ENCODE measurements at regions not wholly inside any gene's neighbourhood (a gene's known extent, or its start where the extent isn't known, plus 50 kb on each side); places are given as distances from the start of the nearest gene placed in this dataset.

- Histone ChIP-seq H3K9me3 (ENCODE audit: control insufficient read depth, insufficient read depth, low read length) (no peaks in the 10 kb centered on the region), H3K4me3 (ENCODE audit: low read length) (no peak overlapping the region), H3K4me1 (ENCODE audit: control insufficient read depth, insufficient read depth, low read length) (0 out of 2 replicates have a peak, but pooled peaks cover 1% of the 10 kb centered on the region), H3K27ac (ENCODE audit: low read length) (no peak overlapping the region), H3K27me3 (ENCODE audit: control insufficient read depth, insufficient read depth, low read length) (no peaks in the 10 kb centered on the region), H3K36me3 (ENCODE audit: control insufficient read depth, insufficient read depth, low read length) (no peaks in the 10 kb centered on the region)
- no peak for DNase-seq (ENCODE audit: low read depth, low spot score)
- no CpG with 5 or more reads among the region's 2 CpGs for WGBS (ENCODE audit: insufficient coverage, insufficient read length)
These were observed 256.4 kb upstream of the GRID2 start for GRCh38 chr4:92047209-92047875.

- no CpG with 5 or more reads among the region's 3 CpGs for WGBS (ENCODE audit: insufficient coverage, insufficient read length)
- 0 out of 2 replicates have a peak, but pooled peaks cover 1% of the 10 kb centered on the region for H3K4me1 ChIP-seq (ENCODE audit: control insufficient read depth, insufficient read depth, low read length)
- no peaks in the 10 kb centered on the region for H3K27me3 ChIP-seq (ENCODE audit: control insufficient read depth, insufficient read depth, low read length)
- no peak for DNase-seq (ENCODE audit: low read depth, low spot score)
- no peaks in the 10 kb centered on the region for H3K9me3 ChIP-seq (ENCODE audit: control insufficient read depth, insufficient read depth, low read length)
- no peak overlapping the region for H3K4me3 ChIP-seq (ENCODE audit: low read length)
- H3K27ac ChIP-seq (ENCODE audit: low read length), result no peak overlapping the region
- H3K36me3 ChIP-seq (ENCODE audit: control insufficient read depth, insufficient read depth, low read length), result no peaks in the 10 kb centered on the region
These were observed 252.9 kb upstream of the GRID2 start for GRCh38 chr4:92050875-92051274.

- no peak overlapping the region for H3K27ac ChIP-seq (ENCODE audit: low read length)
- no peak for DNase-seq (ENCODE audit: low read depth, low spot score)
- H3K27me3 ChIP-seq (ENCODE audit: control insufficient read depth, insufficient read depth, low read length), result no peaks in the 10 kb centered on the region
- no peaks in the 10 kb centered on the region for H3K36me3 ChIP-seq (ENCODE audit: control insufficient read depth, insufficient read depth, low read length)
- no peaks in the 10 kb centered on the region for H3K9me3 ChIP-seq (ENCODE audit: control insufficient read depth, insufficient read depth, low read length)
- no peaks in the 10 kb centered on the region for H3K4me1 ChIP-seq (ENCODE audit: control insufficient read depth, insufficient read depth, low read length)
- H3K4me3 ChIP-seq (ENCODE audit: low read length), result no peak overlapping the region
These were observed 244.2 kb upstream of the GRID2 start for GRCh38 chr4:92059615-92060014.

- peak; percentile 9 for DNase-seq (ENCODE audit: low read depth, low spot score)
- H3K27me3 ChIP-seq (ENCODE audit: control insufficient read depth, insufficient read depth, low read length), result no peaks in the 10 kb centered on the region
- H3K36me3 ChIP-seq (ENCODE audit: control insufficient read depth, insufficient read depth, low read length), result no peaks in the 10 kb centered on the region
- no peak overlapping the region for H3K27ac ChIP-seq (ENCODE audit: low read length)
- H3K9me3 ChIP-seq (ENCODE audit: control insufficient read depth, insufficient read depth, low read length), result no peaks in the 10 kb centered on the region
- no peak overlapping the region for H3K4me3 ChIP-seq (ENCODE audit: low read length)
- no peaks in the 10 kb centered on the region for H3K4me1 ChIP-seq (ENCODE audit: control insufficient read depth, insufficient read depth, low read length)
- no CpG with 5 or more reads among the region's 2 CpGs for WGBS (ENCODE audit: insufficient coverage, insufficient read length)
These were observed 243.4 kb upstream of the GRID2 start for GRCh38 chr4:92060333-92060732.

- Histone ChIP-seq H3K27me3 (ENCODE audit: control insufficient read depth, insufficient read depth, low read length) (no peaks in the 10 kb centered on the region), H3K27ac (ENCODE audit: low read length) (no peak overlapping the region), H3K4me3 (ENCODE audit: low read length) (no peak overlapping the region), H3K4me1 (ENCODE audit: control insufficient read depth, insufficient read depth, low read length) (no peaks in the 10 kb centered on the region), H3K36me3 (ENCODE audit: control insufficient read depth, insufficient read depth, low read length) (no peaks in the 10 kb centered on the region), H3K9me3 (ENCODE audit: control insufficient read depth, insufficient read depth, low read length) (no peaks in the 10 kb centered on the region)
- no CpG with 5 or more reads among the region's 4 CpGs for WGBS (ENCODE audit: insufficient coverage, insufficient read length)
- DNase-seq (ENCODE audit: low read depth, low spot score), result no peak
These were observed 239.2 kb upstream of the GRID2 start for GRCh38 chr4:92064574-92064973.

- Histone ChIP-seq H3K4me3 (ENCODE audit: low read length) (no peak overlapping the region), H3K36me3 (ENCODE audit: control insufficient read depth, insufficient read depth, low read length) (no peaks in the 10 kb centered on the region), H3K9me3 (ENCODE audit: control insufficient read depth, insufficient read depth, low read length) (peaks cover 4% of the 10 kb centered on the region; the same call in 1 of the 2 replicates), H3K4me1 (ENCODE audit: control insufficient read depth, insufficient read depth, low read length) (no peaks in the 10 kb centered on the region), H3K27ac (ENCODE audit: low read length) (no peak overlapping the region), H3K27me3 (ENCODE audit: control insufficient read depth, insufficient read depth, low read length) (no peaks in the 10 kb centered on the region)
- no peak for DNase-seq (ENCODE audit: low read depth, low spot score)
These were observed 237.3 kb upstream of the GRID2 start for GRCh38 chr4:92066485-92066884.

GRCh38 chr4:92071587-92071986 lies 232.2 kb upstream of the GRID2 start:
- WGBS (ENCODE audit: insufficient coverage, insufficient read length), result no CpG with 5 or more reads among the region's 1 CpG
- Histone ChIP-seq H3K36me3 (ENCODE audit: control insufficient read depth, insufficient read depth, low read length) (no peaks in the 10 kb centered on the region), H3K4me1 (ENCODE audit: control insufficient read depth, insufficient read depth, low read length) (no peaks in the 10 kb centered on the region), H3K9me3 (ENCODE audit: control insufficient read depth, insufficient read depth, low read length) (peaks cover 5% of the 10 kb centered on the region; the same call in 1 of the 2 replicates), H3K27me3 (ENCODE audit: control insufficient read depth, insufficient read depth, low read length) (no peaks in the 10 kb centered on the region), H3K4me3 (ENCODE audit: low read length) (no peak overlapping the region), H3K27ac (ENCODE audit: low read length) (no peak overlapping the region)
- no peak for DNase-seq (ENCODE audit: low read depth, low spot score)

GRCh38 chr4:92074839-92075238 lies 228.9 kb upstream of the GRID2 start:
- Histone ChIP-seq H3K36me3 (ENCODE audit: control insufficient read depth, insufficient read depth, low read length) (no peaks in the 10 kb centered on the region), H3K4me1 (ENCODE audit: control insufficient read depth, insufficient read depth, low read length) (no peaks in the 10 kb centered on the region), H3K4me3 (ENCODE audit: low read length) (no peak overlapping the region), H3K27ac (ENCODE audit: low read length) (no peak overlapping the region), H3K27me3 (ENCODE audit: control insufficient read depth, insufficient read depth, low read length) (no peaks in the 10 kb centered on the region), H3K9me3 (ENCODE audit: control insufficient read depth, insufficient read depth, low read length) (peaks cover 5% of the 10 kb centered on the region; the same call in 1 of the 2 replicates)
- DNase-seq (ENCODE audit: low read depth, low spot score), result no peak

GRCh38 chr4:92090887-92091286 lies 212.9 kb upstream of the GRID2 start:
- no CpG with 5 or more reads among the region's 7 CpGs for WGBS (ENCODE audit: insufficient coverage, insufficient read length)
- DNase-seq (ENCODE audit: low read depth, low spot score), result no peak
- Histone ChIP-seq H3K4me1 (ENCODE audit: control insufficient read depth, insufficient read depth, low read length) (no peaks in the 10 kb centered on the region; the same call in 1 of the 2 replicates), H3K4me3 (ENCODE audit: low read length) (no peak overlapping the region), H3K9me3 (ENCODE audit: control insufficient read depth, insufficient read depth, low read length) (no peaks in the 10 kb centered on the region), H3K27me3 (ENCODE audit: control insufficient read depth, insufficient read depth, low read length) (no peaks in the 10 kb centered on the region), H3K27ac (ENCODE audit: low read length) (no peak overlapping the region), H3K36me3 (ENCODE audit: control insufficient read depth, insufficient read depth, low read length) (no peaks in the 10 kb centered on the region)

GRCh38 chr4:92091335-92091734 lies 212.4 kb upstream of the GRID2 start:
- Histone ChIP-seq H3K27me3 (ENCODE audit: control insufficient read depth, insufficient read depth, low read length) (no peaks in the 10 kb centered on the region), H3K4me1 (ENCODE audit: control insufficient read depth, insufficient read depth, low read length) (no peaks in the 10 kb centered on the region; the same call in 1 of the 2 replicates), H3K9me3 (ENCODE audit: control insufficient read depth, insufficient read depth, low read length) (no peaks in the 10 kb centered on the region), H3K27ac (ENCODE audit: low read length) (no peak overlapping the region), H3K36me3 (ENCODE audit: control insufficient read depth, insufficient read depth, low read length) (no peaks in the 10 kb centered on the region), H3K4me3 (ENCODE audit: low read length) (no peak overlapping the region)
- DNase-seq (ENCODE audit: low read depth, low spot score), result peak; percentile 35
- no CpG with 5 or more reads among the region's 6 CpGs for WGBS (ENCODE audit: insufficient coverage, insufficient read length)

GRCh38 chr4:92099861-92100260 lies 203.9 kb upstream of the GRID2 start:
- H3K27me3 ChIP-seq (ENCODE audit: control insufficient read depth, insufficient read depth, low read length), result no peaks in the 10 kb centered on the region
- H3K27ac ChIP-seq (ENCODE audit: low read length), result no peak overlapping the region
- H3K4me1 ChIP-seq (ENCODE audit: control insufficient read depth, insufficient read depth, low read length), result 0 out of 2 replicates have a peak, but pooled peaks cover 2% of the 10 kb centered on the region
- no peak overlapping the region for H3K4me3 ChIP-seq (ENCODE audit: low read length)
- no peak for DNase-seq (ENCODE audit: low read depth, low spot score)
- no CpG with 5 or more reads among the region's 2 CpGs for WGBS (ENCODE audit: insufficient coverage, insufficient read length)
- no peaks in the 10 kb centered on the region for H3K36me3 ChIP-seq (ENCODE audit: control insufficient read depth, insufficient read depth, low read length)
- H3K9me3 ChIP-seq (ENCODE audit: control insufficient read depth, insufficient read depth, low read length), result no peaks in the 10 kb centered on the region

Data from iPS DF 6.9 (cell line).